ENCODE measurements at regions not wholly inside any gene's neighbourhood (a gene's known extent, or its start where the extent isn't known, plus 50 kb on each side); places are given as distances from the start of the nearest gene placed in this dataset.

DNA sequence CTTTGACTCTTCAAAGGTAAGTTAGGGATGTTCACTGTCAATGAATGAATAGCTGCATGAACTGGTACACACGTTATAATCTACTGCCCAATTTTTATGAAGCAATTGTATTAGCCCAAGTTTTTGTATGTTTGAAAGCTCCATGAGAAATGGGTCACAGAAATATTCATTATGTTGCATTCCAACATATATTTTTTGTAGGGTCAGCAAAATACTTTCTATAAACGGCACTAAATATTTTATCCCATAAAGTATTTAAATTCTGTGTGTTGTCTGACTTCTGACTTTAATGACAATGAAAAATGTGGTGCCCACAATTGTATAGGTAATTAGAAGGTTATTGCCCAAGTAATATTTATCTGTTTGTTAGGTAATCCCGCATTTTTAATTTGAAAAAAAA, 466.0 kb downstream of the FAT4 start:
- intact Hi-C loops (cut with micrococcal nuclease) (no loop called here), dilution Hi-C loops (cut with MboI; ENCODE audit: extremely low pct_ligation_motif_present, low sequenced_read_pairs) (no loop called here)
- Histone ChIP-seq H4K20me1 (replicated peaks; ENCODE audit: control insufficient read depth, extremely low read depth, insufficient read depth, low read length) (no peaks in the 10 kb centered on the region), H3K9me1 (replicated peaks; ENCODE audit: control insufficient read depth, extremely low read depth, insufficient read depth, low read length) (no peaks in the 10 kb centered on the region), H3K27ac (ENCODE audit: insufficient read depth, low read depth, low read length) (no peak overlapping the region), H3K36me3 (ENCODE audit: control insufficient read depth in 2 of 2, extremely low read depth in 1 of 2, insufficient read depth in 2 of 2, low read length in 2 of 2) (no peaks in the 10 kb centered on the region), H3K79me2 (ENCODE audit: control insufficient read depth, insufficient read depth, low read length) (no peaks in the 10 kb centered on the region), H3K4me1 (ENCODE audit: control insufficient read depth, extremely low read depth, insufficient read depth, low read length) (no peaks in the 10 kb centered on the region), H3K27me3 (ENCODE audit: control insufficient read depth in 2 of 2, insufficient read depth in 2 of 2, low read length in 2 of 2) (no peaks in the 10 kb centered on the region), H2AFZ (ENCODE audit: low read depth, low read length) (no peak overlapping the region), H3K4me2 (ENCODE audit: insufficient read depth, low read length) (no peak overlapping the region), H3K9me3 (replicated peaks; ENCODE audit: control insufficient read depth, insufficient read depth, low read length) (no peaks in the 10 kb centered on the region), H3K4me3 (replicated peaks in 1 of 3; ENCODE audit: insufficient read depth in 1 of 3, low read depth in 1 of 3, low read length in 3 of 3) (no peak overlapping the region), H3K9ac (replicated peaks; ENCODE audit: extremely low read depth, insufficient read depth, low read length) (no peak overlapping the region)
- ChIA-PET POLR2A (no interaction called here), CTCF (no interaction called here)
- TF ChIP-seq POLR2A (IDR thresholded peaks at IDR 0.05; ENCODE audit: low read depth, low read length) (no peak), MYC (IDR thresholded peaks at IDR 0.05; ENCODE audit: low read depth, low read length) (no peak), GATA2 (IDR thresholded peaks at IDR 0.05; ENCODE audit: insufficient read depth, insufficient read length, low read depth, low read length) (no peak), EZH2 (IDR thresholded peaks at IDR 0.05; ENCODE audit: borderline replicate concordance, low read depth, low read length, severe bottlenecking) (no peak), JUN (IDR thresholded peaks at IDR 0.05; ENCODE audit: borderline replicate concordance, insufficient read depth, insufficient read length, low read depth) (no peak), POLR2AphosphoS5 (IDR thresholded peaks at IDR 0.05; ENCODE audit: insufficient read depth, low read depth, low read length) (no peak), FOS (IDR thresholded peaks at IDR 0.05; ENCODE audit: borderline replicate concordance, insufficient read depth, low read length) (no peak)
- TF ChIP-seq, protein P1, sequence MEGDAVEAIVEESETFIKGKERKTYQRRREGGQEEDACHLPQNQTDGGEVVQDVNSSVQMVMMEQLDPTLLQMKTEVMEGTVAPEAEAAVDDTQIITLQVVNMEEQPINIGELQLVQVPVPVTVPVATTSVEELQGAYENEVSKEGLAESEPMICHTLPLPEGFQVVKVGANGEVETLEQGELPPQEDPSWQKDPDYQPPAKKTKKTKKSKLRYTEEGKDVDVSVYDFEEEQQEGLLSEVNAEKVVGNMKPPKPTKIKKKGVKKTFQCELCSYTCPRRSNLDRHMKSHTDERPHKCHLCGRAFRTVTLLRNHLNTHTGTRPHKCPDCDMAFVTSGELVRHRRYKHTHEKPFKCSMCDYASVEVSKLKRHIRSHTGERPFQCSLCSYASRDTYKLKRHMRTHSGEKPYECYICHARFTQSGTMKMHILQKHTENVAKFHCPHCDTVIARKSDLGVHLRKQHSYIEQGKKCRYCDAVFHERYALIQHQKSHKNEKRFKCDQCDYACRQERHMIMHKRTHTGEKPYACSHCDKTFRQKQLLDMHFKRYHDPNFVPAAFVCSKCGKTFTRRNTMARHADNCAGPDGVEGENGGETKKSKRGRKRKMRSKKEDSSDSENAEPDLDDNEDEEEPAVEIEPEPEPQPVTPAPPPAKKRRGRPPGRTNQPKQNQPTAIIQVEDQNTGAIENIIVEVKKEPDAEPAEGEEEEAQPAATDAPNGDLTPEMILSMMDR (IDR thresholded peaks at IDR 0.05; ENCODE audit: extremely low read depth in 1 of 2, insufficient read depth in 1 of 2, low read depth in 1 of 2, low read length in 2 of 2), result no peak
- TF ChIP-seq, protein P2, sequence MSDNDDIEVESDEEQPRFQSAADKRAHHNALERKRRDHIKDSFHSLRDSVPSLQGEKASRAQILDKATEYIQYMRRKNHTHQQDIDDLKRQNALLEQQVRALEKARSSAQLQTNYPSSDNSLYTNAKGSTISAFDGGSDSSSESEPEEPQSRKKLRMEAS (IDR thresholded peaks at IDR 0.05; ENCODE audit: insufficient read depth, insufficient read length), result no peak
- no peak for DNase-seq (ENCODE audit: low read depth, low spot score)
- BruUV-seq (replicated peaks), result no TSS peak
- FAIRE-seq, result no peak
